Activated T-cell treated with anti-CD3 and anti-CD28 coated beads, Interleukin-2, amount 50 U/mL, for 1 hour (primary cell): ENCODE measurements at regions not wholly inside any gene's neighbourhood (a gene's known extent, or its start where the extent isn't known, plus 50 kb on each side); places are given as distances from the start of the nearest gene placed in this dataset.
"Not testable (repeated sequence)": the region's sequence is repeated elsewhere in the genome, so short reads cannot be mapped to it uniquely, and the experiment has no call there.

Experiments
- DNase-seq: peaks from one replicate; pipeline ENCODE4 v3.0.0-alpha.2; 2020

- DNase-seq = no peak
Observed at GRCh38 chr16:17777408-17777863, 306.7 kb upstream of the XYLT1 start.

GRCh38 chr16:17776888-17777287 lies 306.1 kb upstream of the XYLT1 start:
- no peak for DNase-seq

GRCh38 chr16:17776465-17776864 lies 305.7 kb upstream of the XYLT1 start:
- no peak for DNase-seq

- no peak for DNase-seq
Observed at GRCh38 chr16:17775061-17775460, 304.3 kb upstream of the XYLT1 start.

- DNase-seq = no peak
Observed at GRCh38 chr16:17773698-17774101, 302.9 kb upstream of the XYLT1 start.

- no peak for DNase-seq
Observed at GRCh38 chr16:17770104-17770503, 299.3 kb upstream of the XYLT1 start.

- no peak for DNase-seq
Observed at GRCh38 chr16:17769065-17769464, 298.3 kb upstream of the XYLT1 start.

- no peak for DNase-seq
Observed at GRCh38 chr16:17768257-17768656, 297.5 kb upstream of the XYLT1 start.

GRCh38 chr16:17766012-17766411 lies 295.3 kb upstream of the XYLT1 start:
- no peak for DNase-seq

- no peak for DNase-seq
Observed at GRCh38 chr16:17759451-17760390, 289.0 kb upstream of the XYLT1 start.

GRCh38 chr16:17757808-17758207 lies 287.0 kb upstream of the XYLT1 start:
- no peak for DNase-seq

GRCh38 chr16:17755158-17755557 lies 284.4 kb upstream of the XYLT1 start:
- no peak for DNase-seq

- no peak for DNase-seq
Observed at GRCh38 chr16:17753434-17753833, 282.7 kb upstream of the XYLT1 start.

- no peak for DNase-seq
Observed at GRCh38 chr16:17749706-17750105, 278.9 kb upstream of the XYLT1 start.

GRCh38 chr16:17748044-17748719 lies 277.4 kb upstream of the XYLT1 start:
- no peak for DNase-seq

GRCh38 chr16:17747081-17747756 lies 276.5 kb upstream of the XYLT1 start:
- no peak for DNase-seq

- no peak for DNase-seq
Observed at GRCh38 chr16:17744921-17745572, 274.3 kb upstream of the XYLT1 start.

- no peak for DNase-seq
Observed at GRCh38 chr16:17743578-17743977, 272.8 kb upstream of the XYLT1 start.

- DNase-seq = no peak
Observed at GRCh38 chr16:17743158-17743557, 272.4 kb upstream of the XYLT1 start.

- not testable (repeated sequence) for DNase-seq
Observed at GRCh38 chr16:17735099-17735498, 264.3 kb upstream of the XYLT1 start.

- no peak for DNase-seq
Observed at GRCh38 chr16:17729820-17730219, 259.1 kb upstream of the XYLT1 start.

- DNase-seq = no peak
Observed at GRCh38 chr16:17728196-17728595, 257.4 kb upstream of the XYLT1 start.
